ENCODE measurements at regions not wholly inside any gene's neighbourhood (a gene's known extent, or its start where the extent isn't known, plus 50 kb on each side); places are given as distances from the start of the nearest gene placed in this dataset.
A peak's percentile ranks its signal among the peaks of the same experiment; 100 is the strongest.

- DNase-seq (ENCODE audit: low spot score) = no peak
Measured at GRCh38 chr4:187183346-187183745, 459.7 kb upstream of the FAT1 start.

GRCh38 chr4:187183826-187184225 lies 460.2 kb upstream of the FAT1 start:
- no peak for DNase-seq (ENCODE audit: low spot score)

GRCh38 chr4:187184508-187184907 lies 460.9 kb upstream of the FAT1 start:
- DNase-seq (ENCODE audit: low spot score) = no peak

GRCh38 chr4:187188118-187188517 lies 464.5 kb upstream of the FAT1 start:
- DNase-seq (ENCODE audit: low spot score) = no peak

- DNase-seq (ENCODE audit: low spot score) = no peak
Measured at GRCh38 chr4:187188741-187189140, 465.1 kb upstream of the FAT1 start.

GRCh38 chr4:187190390-187190789 lies 466.7 kb upstream of the FAT1 start:
- DNase-seq (ENCODE audit: low spot score) = no peak

GRCh38 chr4:187191676-187192075 lies 468.0 kb upstream of the FAT1 start:
- DNase-seq (ENCODE audit: low spot score) = no peak

- no peak for DNase-seq (ENCODE audit: low spot score)
Measured at GRCh38 chr4:187192266-187192665, 468.6 kb upstream of the FAT1 start.

GRCh38 chr4:187193141-187193540 lies 469.5 kb upstream of the FAT1 start:
- no peak for DNase-seq (ENCODE audit: low spot score)

GRCh38 chr4:187204389-187204918 lies 480.8 kb upstream of the FAT1 start:
- DNase-seq (ENCODE audit: low spot score) = no peak

- no peak for DNase-seq (ENCODE audit: low spot score)
Measured at GRCh38 chr4:187207931-187208330, 484.3 kb upstream of the FAT1 start.

- DNase-seq (ENCODE audit: low spot score) = no peak
Measured at GRCh38 chr4:187208651-187209050, 485.0 kb upstream of the FAT1 start.

GRCh38 chr4:187209921-187210613 lies 486.4 kb upstream of the FAT1 start:
- peak; percentile 85 for DNase-seq (ENCODE audit: low spot score)

GRCh38 chr4:187212446-187213080 lies 488.9 kb upstream of the FAT1 start:
- DNase-seq (ENCODE audit: low spot score) = no peak

- no peak for DNase-seq (ENCODE audit: low spot score)
Measured at GRCh38 chr4:187215438-187215837, 491.8 kb upstream of the FAT1 start.

GRCh38 chr4:187218705-187219245 lies 495.1 kb upstream of the FAT1 start:
- no peak for DNase-seq (ENCODE audit: low spot score)

- no peak for DNase-seq (ENCODE audit: low spot score)
Measured at GRCh38 chr4:187224560-187224959, 500.9 kb upstream of the FAT1 start.

GRCh38 chr4:187227907-187228704 lies 504.4 kb upstream of the FAT1 start:
- DNase-seq (ENCODE audit: low spot score) = no peak

- DNase-seq (ENCODE audit: low spot score) = no peak
Measured at GRCh38 chr4:187232196-187232595, 508.5 kb upstream of the FAT1 start.

GRCh38 chr4:187232796-187233195 lies 509.1 kb upstream of the FAT1 start:
- no peak for DNase-seq (ENCODE audit: low spot score)

- DNase-seq (ENCODE audit: low spot score) = no peak
Measured at GRCh38 chr4:187235456-187236170, 512.0 kb upstream of the FAT1 start.

All from AG08395 (cell line).